ENCODE measurements at regions not wholly inside any gene's neighbourhood (a gene's known extent, or its start where the extent isn't known, plus 50 kb on each side); places are given as distances from the start of the nearest gene placed in this dataset.

DNA sequence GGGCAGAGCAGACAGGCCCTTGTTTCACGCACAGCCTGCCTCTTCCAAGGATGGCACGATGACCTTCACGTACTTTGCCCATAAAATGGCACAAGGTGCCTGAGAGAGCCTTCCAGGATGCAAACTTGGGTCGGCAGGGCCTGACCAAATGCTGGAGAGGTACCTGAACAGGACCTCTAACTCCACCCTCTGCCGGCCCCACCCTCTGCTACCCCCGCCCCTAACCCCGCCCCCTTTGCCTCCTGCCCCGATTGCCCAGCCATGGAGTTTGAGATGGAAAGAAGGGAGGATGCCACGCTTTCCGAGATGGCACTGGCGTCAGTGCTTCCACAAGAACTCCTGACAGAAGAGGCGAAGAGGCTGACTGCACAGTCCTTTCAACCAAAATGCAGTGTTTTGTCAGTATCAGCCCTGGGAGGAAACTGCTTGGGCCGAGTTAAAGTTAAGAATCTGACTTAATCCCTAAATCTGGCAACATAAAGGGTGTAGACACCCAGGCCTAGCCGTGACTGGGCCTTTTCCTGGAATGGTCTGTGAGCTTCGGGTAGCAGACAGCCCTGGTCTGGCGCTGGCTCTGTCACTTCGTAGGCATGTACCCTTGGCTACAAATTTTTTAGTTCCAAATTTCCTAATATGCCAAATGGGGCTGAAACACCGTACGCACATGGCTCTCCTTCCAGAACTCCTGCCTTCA lies 230.3 kb upstream of the RGMA start:
- DNase-seq (ENCODE audit: extremely low spot score, insufficient read length, low read depth) (no peak), FAIRE-seq (no peak)

DNA sequence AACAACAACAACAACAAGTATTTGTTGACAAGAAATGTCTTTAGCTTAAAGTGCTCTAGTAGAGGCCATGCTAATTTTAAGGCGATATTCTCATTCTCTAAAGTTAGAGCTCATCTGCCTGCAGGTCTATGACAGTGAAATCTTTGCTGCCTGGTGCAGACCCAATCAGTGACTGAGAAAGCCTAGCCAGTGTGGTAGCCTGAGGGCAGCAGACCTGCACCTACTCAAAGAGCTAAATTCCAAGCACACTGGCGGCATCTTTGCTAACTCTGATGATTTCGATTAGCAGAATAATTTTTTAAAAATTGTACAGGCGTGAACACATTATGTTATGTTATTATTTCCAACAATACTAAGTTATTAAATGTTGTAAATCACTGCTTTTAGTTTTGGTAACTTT lies 228.8 kb upstream of the RGMA start:
- no peak for DNase-seq (ENCODE audit: extremely low spot score, insufficient read length, low read depth)
- FAIRE-seq, result no peak

DNA sequence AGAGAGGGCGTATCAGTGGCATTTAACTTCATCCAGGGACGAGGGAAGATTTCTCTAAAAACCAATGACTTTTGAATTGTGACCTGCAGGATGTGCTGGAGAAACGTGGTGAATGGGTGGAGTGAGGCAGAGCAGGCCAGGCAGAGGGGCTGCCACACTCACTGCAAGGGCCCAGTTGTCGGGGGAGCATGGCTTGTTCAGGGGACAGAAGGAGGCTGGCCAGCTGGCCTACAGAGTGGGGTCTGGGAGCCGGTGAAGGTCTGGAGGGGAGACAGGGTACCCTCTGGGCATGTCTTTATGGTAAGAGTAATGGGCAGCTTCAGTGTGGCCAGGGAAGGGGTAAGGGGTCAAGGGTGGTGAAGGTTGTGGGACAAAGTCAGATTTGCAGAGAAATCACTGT lies 225.2 kb upstream of the RGMA start:
- FAIRE-seq (no peak), DNase-seq (ENCODE audit: extremely low spot score, insufficient read length, low read depth) (no peak)

DNA sequence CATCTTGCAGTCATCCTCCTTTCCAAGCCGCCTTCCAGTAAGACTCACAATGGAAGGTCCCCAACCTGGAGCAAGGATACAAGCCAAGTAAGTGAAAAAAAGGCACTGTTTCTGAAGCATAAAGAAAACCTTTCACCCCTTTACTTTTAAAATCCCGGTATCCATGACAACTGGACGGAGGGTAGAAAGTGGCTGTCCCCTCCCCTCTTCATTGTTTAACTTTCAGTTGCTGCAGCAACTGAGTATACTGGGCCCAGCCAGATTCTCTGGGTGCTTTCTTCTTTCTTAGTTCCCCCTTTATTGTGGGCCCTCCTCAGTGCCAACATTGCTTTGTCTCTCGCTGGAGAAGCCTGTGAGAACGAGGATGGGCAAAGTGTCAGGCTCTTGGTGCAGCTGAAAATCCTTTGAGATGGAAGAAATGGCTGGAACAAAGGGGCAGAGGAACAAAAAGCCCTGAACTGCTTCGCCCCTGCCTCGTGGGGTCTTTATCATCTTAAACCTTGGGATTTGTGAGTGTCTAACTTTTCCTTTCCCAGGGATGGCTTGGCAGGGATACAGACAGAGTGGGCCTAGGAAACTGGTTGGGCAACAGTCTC lies 224.0 kb upstream of the RGMA start:
- DNase-seq (ENCODE audit: extremely low spot score, insufficient read length, low read depth) (no peak), FAIRE-seq (no peak)

GRCh38 chr15:93311620-93312019 lies 222.6 kb upstream of the RGMA start:
- FAIRE-seq (no peak), DNase-seq (ENCODE audit: extremely low spot score, insufficient read length, low read depth) (no peak)

DNA sequence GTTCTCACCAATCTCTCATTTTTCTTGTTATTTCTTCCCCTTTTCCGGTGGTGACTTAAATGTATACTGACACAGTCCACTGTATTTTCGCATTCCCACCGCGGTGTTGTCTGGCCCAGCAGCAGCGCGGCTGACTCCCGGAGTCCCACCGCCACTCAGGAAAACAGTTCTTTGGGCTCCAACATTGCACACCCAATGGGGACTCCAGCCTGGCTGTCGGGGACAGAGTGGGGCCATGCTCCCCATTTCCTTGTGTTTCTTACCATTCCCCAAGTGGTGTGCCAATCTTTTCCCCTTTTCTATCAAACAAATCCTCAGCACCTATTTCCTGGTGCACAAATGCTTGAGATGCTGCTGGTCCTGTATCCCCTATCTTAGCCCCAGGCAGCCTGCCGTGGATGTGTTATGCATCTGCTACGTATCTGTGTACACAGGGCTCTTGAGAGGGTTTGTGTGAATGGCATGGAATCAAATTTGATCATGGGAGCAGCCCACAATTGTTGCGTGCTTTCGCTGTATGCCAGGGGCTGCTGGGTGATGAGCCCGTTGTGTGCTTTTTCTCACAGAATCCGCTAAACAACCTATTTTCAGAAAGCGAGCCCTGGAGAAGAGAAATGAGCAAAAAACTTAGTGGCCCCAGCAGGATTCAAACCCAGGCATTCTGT lies 219.1 kb upstream of the RGMA start:
- DNase-seq (ENCODE audit: extremely low spot score, insufficient read length, low read depth) (no peak), FAIRE-seq (no peak)

GRCh38 chr15:93307513-93307912 lies 218.5 kb upstream of the RGMA start:
- FAIRE-seq (no peak), DNase-seq (ENCODE audit: extremely low spot score, insufficient read length, low read depth) (no peak)

- FAIRE-seq, result no peak
Observed at GRCh38 chr15:93305306-93305705, 216.3 kb upstream of the RGMA start.

GRCh38 chr15:93302080-93302765 lies 213.2 kb upstream of the RGMA start:
- DNase-seq (ENCODE audit: extremely low spot score, insufficient read length, low read depth) (no peak), FAIRE-seq (no peak)

More at GRCh38 chr15:93305306-93305705, 216.3 kb upstream of the RGMA start:
- DNase-seq (ENCODE audit: extremely low spot score, insufficient read length, low read depth), result no peak

GRCh38 chr15:93300796-93301195 lies 211.8 kb upstream of the RGMA start:
- FAIRE-seq, result no peak
- no peak for DNase-seq (ENCODE audit: extremely low spot score, insufficient read length, low read depth)

DNA sequence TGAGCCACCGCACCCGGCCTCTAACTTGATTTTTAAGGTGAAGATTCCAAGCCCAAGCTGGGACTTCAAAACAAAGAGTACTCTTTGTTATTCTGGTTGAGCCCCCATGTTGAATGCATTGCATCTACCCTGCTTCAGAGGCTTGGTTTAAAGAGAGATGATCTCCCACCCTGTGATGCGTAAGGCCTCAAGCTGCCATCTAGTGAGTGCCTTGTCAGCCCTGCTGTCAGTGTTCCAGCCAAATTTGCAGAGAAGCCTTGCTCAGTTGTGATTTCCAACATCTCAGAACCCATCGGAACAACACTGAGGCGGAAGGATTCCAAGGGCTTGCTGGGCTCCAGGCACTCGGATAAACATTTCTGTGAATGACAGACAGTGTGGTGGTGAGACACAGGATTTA lies 210.7 kb upstream of the RGMA start:
- FAIRE-seq (no peak), DNase-seq (ENCODE audit: extremely low spot score, insufficient read length, low read depth) (no peak)

DNA sequence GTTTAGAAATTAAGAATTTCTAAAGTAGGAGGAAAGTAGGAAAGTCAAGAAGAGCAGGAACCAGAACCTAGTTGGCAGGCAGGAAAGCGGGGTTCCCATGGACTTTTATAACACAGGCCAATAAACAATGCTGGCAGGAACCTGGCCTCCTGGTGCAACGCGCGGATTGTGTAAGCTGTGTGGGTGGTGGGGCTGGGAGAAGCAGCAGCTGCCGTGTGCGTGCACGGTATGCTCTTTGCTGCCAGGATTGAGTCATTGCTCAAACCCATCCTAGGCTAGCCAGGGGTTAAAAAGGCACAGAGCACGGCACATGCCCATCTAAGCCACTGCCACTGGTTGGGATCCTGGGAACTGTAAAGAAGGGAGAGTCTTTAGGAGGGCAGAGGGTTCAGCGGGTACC lies 209.9 kb upstream of the RGMA start:
- no peak for FAIRE-seq
- no peak for DNase-seq (ENCODE audit: extremely low spot score, insufficient read length, low read depth)

DNA sequence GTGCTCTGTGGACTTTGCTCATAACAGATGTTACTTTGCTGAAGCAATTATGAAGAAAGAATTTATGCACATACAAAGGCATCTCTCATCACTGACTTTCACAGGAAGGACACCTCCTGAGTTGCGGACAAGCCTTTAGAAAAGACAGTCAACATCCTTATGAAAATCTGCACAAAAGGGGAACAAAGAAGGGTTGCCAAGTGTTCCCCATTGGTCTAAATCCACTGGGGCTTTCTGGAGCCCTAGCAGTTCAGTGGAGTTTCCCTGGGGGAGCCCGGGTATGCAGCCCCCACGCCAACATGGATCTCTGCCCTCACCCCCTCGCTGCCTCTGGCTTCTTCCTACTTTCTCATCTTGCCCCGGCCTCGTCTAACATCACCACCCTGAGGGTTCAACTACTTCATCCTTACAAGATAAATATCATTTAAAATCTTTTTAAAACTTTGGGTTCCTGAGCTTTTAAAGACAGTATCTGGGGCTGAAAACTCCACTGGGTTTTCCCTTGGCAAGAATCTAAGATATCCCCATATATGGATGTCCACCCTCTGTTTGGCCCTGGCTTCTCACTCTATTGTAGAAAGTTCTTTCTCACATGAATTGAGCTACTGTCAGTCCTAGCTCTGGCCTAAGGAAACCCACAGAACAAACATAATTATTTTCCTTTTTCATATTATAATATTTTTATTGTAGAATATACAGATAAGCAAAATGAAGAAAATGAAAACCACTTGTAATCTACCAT lies 207.9 kb upstream of the RGMA start:
- FAIRE-seq (no peak), DNase-seq (ENCODE audit: extremely low spot score, insufficient read length, low read depth) (no peak)

GRCh38 chr15:93294896-93295295 lies 205.9 kb upstream of the RGMA start:
- DNase-seq (ENCODE audit: extremely low spot score, insufficient read length, low read depth) (no peak), FAIRE-seq (no peak)

GRCh38 chr15:93294066-93294465 lies 205.1 kb upstream of the RGMA start:
- no peak for FAIRE-seq
- no peak for DNase-seq (ENCODE audit: extremely low spot score, insufficient read length, low read depth)

DNA sequence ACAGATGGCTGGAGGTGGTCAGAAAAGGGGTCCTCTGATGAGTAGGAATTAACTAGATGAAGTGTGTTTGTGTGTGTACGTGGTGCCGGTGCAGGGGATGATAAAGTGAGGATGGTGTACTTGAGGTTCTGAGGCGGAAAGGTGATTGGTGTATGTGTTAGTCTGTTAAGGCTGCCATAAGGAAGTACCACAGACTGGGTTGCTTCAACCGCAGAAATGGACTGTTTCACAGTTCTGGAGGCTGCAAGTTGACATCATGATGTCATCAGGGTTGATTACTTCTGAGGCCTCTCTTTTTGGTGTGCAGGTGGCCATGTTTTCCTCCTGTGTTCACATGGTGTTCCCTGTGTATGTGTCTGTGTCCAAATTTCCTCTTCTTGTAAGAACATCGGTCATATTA lies 202.4 kb upstream of the RGMA start:
- no peak for FAIRE-seq
- DNase-seq (ENCODE audit: extremely low spot score, insufficient read length, low read depth), result no peak

GRCh38 chr15:93290618-93290946 lies 201.6 kb upstream of the RGMA start:
- DNase-seq (ENCODE audit: extremely low spot score, insufficient read length, low read depth) (no peak), FAIRE-seq (no peak)

DNA sequence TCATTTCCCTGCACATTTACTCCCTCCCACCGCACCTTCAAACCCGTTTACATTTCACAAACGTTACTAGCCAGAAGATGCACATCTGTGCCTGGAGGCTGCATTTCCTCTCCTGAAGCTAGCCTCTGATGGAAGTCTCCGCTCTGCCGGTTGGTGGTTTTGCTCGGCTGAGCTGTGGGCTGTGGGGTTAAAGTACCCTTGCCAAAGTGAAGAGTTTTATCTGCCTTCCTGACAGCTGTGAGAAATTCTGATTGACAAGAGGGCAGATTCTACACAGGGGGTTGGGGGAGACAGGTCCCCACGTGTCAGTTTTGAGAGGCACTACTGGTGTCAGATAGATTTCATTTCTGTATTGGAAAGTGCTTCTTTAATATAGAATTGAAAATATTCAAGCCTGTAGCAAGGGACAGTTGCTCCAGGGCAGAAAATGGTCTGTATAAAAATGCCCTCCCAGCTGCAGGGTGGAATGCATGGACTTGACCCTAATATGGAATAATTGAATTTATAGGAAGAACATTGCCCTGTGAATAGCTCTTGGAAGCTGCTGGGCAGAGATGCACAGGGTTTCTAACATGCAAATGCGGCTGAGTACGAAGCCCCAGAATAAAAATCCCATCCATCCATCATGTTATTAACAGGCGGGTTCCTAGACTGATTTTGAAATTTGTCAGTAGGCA lies 201.1 kb upstream of the RGMA start:
- FAIRE-seq, result no peak
- DNase-seq (ENCODE audit: extremely low spot score, insufficient read length, low read depth), result no peak

GRCh38 chr15:93288728-93289294 lies 199.8 kb upstream of the RGMA start:
- DNase-seq (ENCODE audit: extremely low spot score, insufficient read length, low read depth) (no peak), FAIRE-seq (no peak)

DNA sequence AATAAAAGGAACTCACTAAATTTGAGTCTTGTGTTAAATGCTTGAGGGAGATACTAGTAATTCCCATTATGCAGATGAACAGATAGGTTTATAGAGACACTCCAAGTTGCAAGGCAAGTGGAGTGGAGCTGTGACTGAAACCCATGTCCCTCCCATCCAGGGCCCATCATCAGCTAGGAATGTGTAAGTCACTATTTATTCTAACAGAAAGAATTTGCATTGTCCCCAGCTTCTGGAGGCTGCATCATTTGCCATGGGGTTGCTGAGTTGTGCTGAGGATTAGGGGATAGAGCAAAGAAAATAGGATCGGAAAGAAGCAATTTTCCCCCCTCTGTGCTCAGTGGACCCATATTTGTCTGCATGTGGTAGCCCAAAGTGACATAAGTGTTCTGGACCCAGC lies 197.4 kb upstream of the RGMA start:
- no peak for FAIRE-seq
- DNase-seq (ENCODE audit: extremely low spot score, insufficient read length, low read depth), result no peak
